IgD-negative memory B cell (primary cell): ENCODE measurements at regions not wholly inside any gene's neighbourhood (a gene's known extent, or its start where the extent isn't known, plus 50 kb on each side); places are given as distances from the start of the nearest gene placed in this dataset.

Experiments
- H3K27ac Mint-ChIP-seq, 3 donors: one replicate each; pipeline ENCODE4 v1.8.0; 2020 to 2022; ENCODE audit warnings: mild to moderate bottlenecking in 3 of 3, mixed read lengths in 3 of 3, moderate library complexity in 1 of 3
- H3K27me3 Mint-ChIP-seq: one replicate; pipeline ENCODE4 v1.8.0; 2021; ENCODE audit warnings: mixed read lengths
- H3K36me3 Mint-ChIP-seq: one replicate; pipeline ENCODE4 v1.8.0; 2020; ENCODE audit warnings: mild to moderate bottlenecking, mixed read lengths
- H3K4me1 Mint-ChIP-seq, 3 donors: one replicate each; pipeline ENCODE4 v1.8.0; 2020 to 2022; ENCODE audit warnings: mixed read lengths in 3 of 3, mild to moderate bottlenecking in 1 of 3
- H3K4me3 Mint-ChIP-seq, 4 donors: one replicate each; pipeline ENCODE4 v1.8.0; 2020 to 2022; ENCODE audit warnings: mild to moderate bottlenecking in 4 of 4, mixed read lengths in 4 of 4, moderate library complexity in 3 of 4
- H3K9me3 Mint-ChIP-seq, 3 donors: one replicate each; pipeline ENCODE4 v1.8.0; 2020 to 2021; ENCODE audit warnings: mixed read lengths in 3 of 3, mild to moderate bottlenecking in 1 of 3

GRCh38 chr4:60195256-60195655 lies 1004.9 kb upstream of the ADGRL3 start:
- H3K27ac Mint-ChIP-seq: no peak overlapping the region
- peaks cover 0 to 11% (median 2%) of the 10 kb centered on the region in 3 donors for H3K9me3 Mint-ChIP-seq
- H3K36me3 Mint-ChIP-seq: no peaks in the 10 kb centered on the region
- H3K27me3 Mint-ChIP-seq: no peaks in the 10 kb centered on the region
- no peaks in the 10 kb centered on the region for H3K4me1 Mint-ChIP-seq
- H3K4me3 Mint-ChIP-seq: no peak overlapping the region

- Mint-ChIP-seq H3K36me3 (no peaks in the 10 kb centered on the region), H3K27ac (no peak overlapping the region), H3K4me1 (no peaks in the 10 kb centered on the region), H3K4me3 (no peak overlapping the region), H3K9me3 (no peaks in the 10 kb centered on the region), H3K27me3 (no peaks in the 10 kb centered on the region)
Observed at GRCh38 chr4:60201052-60201673, 999.0 kb upstream of the ADGRL3 start.

- Mint-ChIP-seq H3K27me3 (no peaks in the 10 kb centered on the region), H3K27ac (peak overlapping the region in 1 of 3 donors; percentile 82), H3K9me3 (peaks cover 0 to 12% (median 9%) of the 10 kb centered on the region in 3 donors), H3K4me1 (peaks cover 0 to 2% (median 0%) of the 10 kb centered on the region in 3 donors), H3K4me3 (no peak overlapping the region), H3K36me3 (no peaks in the 10 kb centered on the region)
Observed at GRCh38 chr4:60209588-60209987, 990.5 kb upstream of the ADGRL3 start.

- Mint-ChIP-seq H3K36me3 (no peaks in the 10 kb centered on the region), H3K9me3 (peaks cover 0 to 13% (median 0%) of the 10 kb centered on the region in 3 donors), H3K4me1 (no peaks in the 10 kb centered on the region), H3K27me3 (no peaks in the 10 kb centered on the region), H3K27ac (no peak overlapping the region), H3K4me3 (no peak overlapping the region)
Observed at GRCh38 chr4:60215906-60216305, 984.2 kb upstream of the ADGRL3 start.

- H3K36me3 Mint-ChIP-seq: no peaks in the 10 kb centered on the region
- no peaks in the 10 kb centered on the region for H3K4me1 Mint-ChIP-seq
- H3K9me3 Mint-ChIP-seq: peaks cover 0 to 7% (median 0%) of the 10 kb centered on the region in 3 donors
- no peak overlapping the region for H3K4me3 Mint-ChIP-seq
- no peak overlapping the region for H3K27ac Mint-ChIP-seq
- H3K27me3 Mint-ChIP-seq: no peaks in the 10 kb centered on the region
Observed at GRCh38 chr4:60216752-60217151, 983.4 kb upstream of the ADGRL3 start.

GRCh38 chr4:60221866-60222265 lies 978.3 kb upstream of the ADGRL3 start:
- Mint-ChIP-seq H3K9me3 (peaks cover 0 to 8% (median 4%) of the 10 kb centered on the region in 3 donors), H3K27me3 (no peaks in the 10 kb centered on the region), H3K4me3 (no peak overlapping the region), H3K4me1 (no peaks in the 10 kb centered on the region), H3K27ac (no peak overlapping the region), H3K36me3 (no peaks in the 10 kb centered on the region)

GRCh38 chr4:60223208-60223923 lies 976.8 kb upstream of the ADGRL3 start:
- no peaks in the 10 kb centered on the region for H3K4me1 Mint-ChIP-seq
- H3K27me3 Mint-ChIP-seq: no peaks in the 10 kb centered on the region
- H3K27ac Mint-ChIP-seq: no peak overlapping the region
- no peak overlapping the region for H3K4me3 Mint-ChIP-seq
- H3K36me3 Mint-ChIP-seq: no peaks in the 10 kb centered on the region
- peaks cover 0 to 12% (median 7%) of the 10 kb centered on the region in 3 donors for H3K9me3 Mint-ChIP-seq

GRCh38 chr4:60241866-60242265 lies 958.3 kb upstream of the ADGRL3 start:
- no peaks in the 10 kb centered on the region for H3K4me1 Mint-ChIP-seq
- no peak overlapping the region for H3K27ac Mint-ChIP-seq
- peaks cover 1% of the 10 kb centered on the region for H3K36me3 Mint-ChIP-seq
- peaks cover 0 to 5% (median 5%) of the 10 kb centered on the region in 3 donors for H3K9me3 Mint-ChIP-seq
- H3K27me3 Mint-ChIP-seq: no peaks in the 10 kb centered on the region
- H3K4me3 Mint-ChIP-seq: no peak overlapping the region

GRCh38 chr4:60249784-60250183 lies 950.3 kb upstream of the ADGRL3 start:
- peaks cover 0 to 4% (median 2%) of the 10 kb centered on the region in 3 donors for H3K9me3 Mint-ChIP-seq
- no peak overlapping the region for H3K4me3 Mint-ChIP-seq
- H3K36me3 Mint-ChIP-seq: no peaks in the 10 kb centered on the region
- no peak overlapping the region for H3K27ac Mint-ChIP-seq
- H3K4me1 Mint-ChIP-seq: no peaks in the 10 kb centered on the region
- no peaks in the 10 kb centered on the region for H3K27me3 Mint-ChIP-seq

- Mint-ChIP-seq H3K4me1 (no peaks in the 10 kb centered on the region), H3K27me3 (no peaks in the 10 kb centered on the region), H3K36me3 (no peaks in the 10 kb centered on the region), H3K27ac (no peak overlapping the region), H3K4me3 (no peak overlapping the region), H3K9me3 (peaks cover 0 to 4% (median 2%) of the 10 kb centered on the region in 3 donors)
Observed at GRCh38 chr4:60250657-60251056, 949.5 kb upstream of the ADGRL3 start.

GRCh38 chr4:60259781-60260180 lies 940.3 kb upstream of the ADGRL3 start:
- H3K9me3 Mint-ChIP-seq: peaks cover 0 to 7% (median 2%) of the 10 kb centered on the region in 3 donors
- no peak overlapping the region for H3K4me3 Mint-ChIP-seq
- no peaks in the 10 kb centered on the region for H3K4me1 Mint-ChIP-seq
- no peak overlapping the region for H3K27ac Mint-ChIP-seq
- H3K27me3 Mint-ChIP-seq: no peaks in the 10 kb centered on the region
- H3K36me3 Mint-ChIP-seq: no peaks in the 10 kb centered on the region

- H3K4me1 Mint-ChIP-seq: no peaks in the 10 kb centered on the region
- no peak overlapping the region for H3K4me3 Mint-ChIP-seq
- H3K36me3 Mint-ChIP-seq: no peaks in the 10 kb centered on the region
- no peaks in the 10 kb centered on the region for H3K27me3 Mint-ChIP-seq
- no peak overlapping the region for H3K27ac Mint-ChIP-seq
- H3K9me3 Mint-ChIP-seq: peaks cover 0 to 3% (median 2%) of the 10 kb centered on the region in 3 donors
Observed at GRCh38 chr4:60266505-60266904, 933.6 kb upstream of the ADGRL3 start.

- H3K27ac Mint-ChIP-seq: no peak overlapping the region
- H3K27me3 Mint-ChIP-seq: no peaks in the 10 kb centered on the region
- no peaks in the 10 kb centered on the region for H3K36me3 Mint-ChIP-seq
- H3K4me3 Mint-ChIP-seq: no peak overlapping the region
- H3K9me3 Mint-ChIP-seq: peaks cover 0 to 7% (median 2%) of the 10 kb centered on the region in 3 donors
- H3K4me1 Mint-ChIP-seq: no peaks in the 10 kb centered on the region
Observed at GRCh38 chr4:60296386-60296785, 903.7 kb upstream of the ADGRL3 start.

- peaks cover 2% of the 10 kb centered on the region for H3K36me3 Mint-ChIP-seq
- no peaks in the 10 kb centered on the region for H3K4me1 Mint-ChIP-seq
- peaks cover 0 to 13% (median 2%) of the 10 kb centered on the region in 3 donors for H3K9me3 Mint-ChIP-seq
- H3K27ac Mint-ChIP-seq: no peak overlapping the region
- no peaks in the 10 kb centered on the region for H3K27me3 Mint-ChIP-seq
- H3K4me3 Mint-ChIP-seq: no peak overlapping the region
Observed at GRCh38 chr4:60313611-60314178, 886.4 kb upstream of the ADGRL3 start.

- H3K27ac Mint-ChIP-seq: no peak overlapping the region
- H3K4me1 Mint-ChIP-seq: no peaks in the 10 kb centered on the region
- H3K27me3 Mint-ChIP-seq: no peaks in the 10 kb centered on the region
- H3K9me3 Mint-ChIP-seq: peaks cover 0 to 13% (median 2%) of the 10 kb centered on the region in 3 donors
- H3K36me3 Mint-ChIP-seq: peaks cover 2% of the 10 kb centered on the region
- H3K4me3 Mint-ChIP-seq: no peak overlapping the region
Observed at GRCh38 chr4:60314416-60314815, 885.7 kb upstream of the ADGRL3 start.
